GM19397 (cell line): ENCODE measurements at regions not wholly inside any gene's neighbourhood (a gene's known extent, or its start where the extent isn't known, plus 50 kb on each side); places are given as distances from the start of the nearest gene placed in this dataset.

Source experiments
- ATAC-seq: cut with Tn5 transposase; IDR thresholded peaks from one replicate; pipeline ENCODE4 v1.9.1; 2021; ENCODE audit warnings: mild to moderate bottlenecking, moderate library complexity; ENCODE audit not compliant: unreplicated experiment

GRCh38 chr3:101946906-101947305, 97.6 kb downstream of the NFKBIZ start:
- no peak for ATAC-seq

GRCh38 chr3:101950510-101950909, 101.2 kb downstream of the NFKBIZ start:
- ATAC-seq = peak; percentile 70

GRCh38 chr3:101950985-101951733, 101.8 kb downstream of the NFKBIZ start:
- peak; percentile 16 for ATAC-seq

GRCh38 chr3:101954361-101954760, 105.0 kb downstream of the NFKBIZ start:
- no peak for ATAC-seq

GRCh38 chr3:101954936-101955335, 105.6 kb downstream of the NFKBIZ start:
- no peak for ATAC-seq

GRCh38 chr3:101962055-101962454, 112.7 kb downstream of the NFKBIZ start:
- no peak for ATAC-seq

- ATAC-seq = no peak
Measured at GRCh38 chr3:101963902-101964362, 114.6 kb downstream of the NFKBIZ start.

- ATAC-seq = no peak
Measured at GRCh38 chr3:101964861-101965260, 115.5 kb downstream of the NFKBIZ start.

GRCh38 chr3:101966226-101966625, 116.9 kb downstream of the NFKBIZ start:
- ATAC-seq = no peak

GRCh38 chr3:101970212-101970611, 120.9 kb downstream of the NFKBIZ start:
- no peak for ATAC-seq

- no peak for ATAC-seq
Measured at GRCh38 chr3:101970905-101971304, 121.6 kb downstream of the NFKBIZ start.

- ATAC-seq = no peak
Measured at GRCh38 chr3:101972430-101973162, 123.3 kb downstream of the NFKBIZ start.

GRCh38 chr3:101973163-101973505, 123.8 kb downstream of the NFKBIZ start:
- no peak for ATAC-seq

GRCh38 chr3:101975415-101975814, 126.1 kb downstream of the NFKBIZ start:
- ATAC-seq = peak; percentile 36

GRCh38 chr3:101976473-101976872, 127.2 kb downstream of the NFKBIZ start:
- peak; percentile 81 for ATAC-seq

- ATAC-seq = no peak
Measured at GRCh38 chr3:101978348-101978747, 129.0 kb downstream of the NFKBIZ start.

- ATAC-seq = no peak
Measured at GRCh38 chr3:101979033-101979432, 129.7 kb downstream of the NFKBIZ start.

- ATAC-seq = no peak
Measured at GRCh38 chr3:101984356-101984755, 135.0 kb downstream of the NFKBIZ start.

GRCh38 chr3:101988596-101988995, 139.3 kb downstream of the NFKBIZ start:
- no peak for ATAC-seq

GRCh38 chr3:101989578-101990200, 140.4 kb downstream of the NFKBIZ start:
- no peak for ATAC-seq

- no peak for ATAC-seq
Measured at GRCh38 chr3:101992863-101993262, 143.5 kb downstream of the NFKBIZ start.

GRCh38 chr3:101994386-101994785, 145.1 kb downstream of the NFKBIZ start:
- no peak for ATAC-seq
